ENCODE measurements at regions not wholly inside any gene's neighbourhood (a gene's known extent, or its start where the extent isn't known, plus 50 kb on each side); places are given as distances from the start of the nearest gene placed in this dataset.

DNA sequence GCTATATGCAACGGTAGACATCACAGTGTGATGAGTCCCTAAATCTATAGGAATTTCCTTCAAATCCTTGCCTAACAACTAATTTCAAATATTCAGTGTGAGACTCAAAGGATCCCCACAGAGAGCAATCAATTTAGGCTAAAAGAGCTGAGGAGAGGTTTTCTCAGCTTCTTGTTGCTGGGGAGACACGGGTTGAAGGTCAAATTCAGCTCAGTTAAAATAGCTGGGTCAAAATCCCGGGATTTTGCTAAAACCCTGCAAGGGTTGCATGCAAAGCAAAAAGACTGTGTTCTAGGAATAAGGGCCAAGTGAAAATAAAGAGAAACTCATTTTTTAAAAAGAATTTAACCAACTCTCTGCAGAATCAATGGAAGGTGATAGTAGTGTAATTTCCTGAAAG is 1073.4 kb downstream of the NLGN4X start:
- no peak for TF ChIP-seq POLR2A (IDR thresholded peaks at IDR 0.05)
- TF ChIP-seq, protein P1, sequence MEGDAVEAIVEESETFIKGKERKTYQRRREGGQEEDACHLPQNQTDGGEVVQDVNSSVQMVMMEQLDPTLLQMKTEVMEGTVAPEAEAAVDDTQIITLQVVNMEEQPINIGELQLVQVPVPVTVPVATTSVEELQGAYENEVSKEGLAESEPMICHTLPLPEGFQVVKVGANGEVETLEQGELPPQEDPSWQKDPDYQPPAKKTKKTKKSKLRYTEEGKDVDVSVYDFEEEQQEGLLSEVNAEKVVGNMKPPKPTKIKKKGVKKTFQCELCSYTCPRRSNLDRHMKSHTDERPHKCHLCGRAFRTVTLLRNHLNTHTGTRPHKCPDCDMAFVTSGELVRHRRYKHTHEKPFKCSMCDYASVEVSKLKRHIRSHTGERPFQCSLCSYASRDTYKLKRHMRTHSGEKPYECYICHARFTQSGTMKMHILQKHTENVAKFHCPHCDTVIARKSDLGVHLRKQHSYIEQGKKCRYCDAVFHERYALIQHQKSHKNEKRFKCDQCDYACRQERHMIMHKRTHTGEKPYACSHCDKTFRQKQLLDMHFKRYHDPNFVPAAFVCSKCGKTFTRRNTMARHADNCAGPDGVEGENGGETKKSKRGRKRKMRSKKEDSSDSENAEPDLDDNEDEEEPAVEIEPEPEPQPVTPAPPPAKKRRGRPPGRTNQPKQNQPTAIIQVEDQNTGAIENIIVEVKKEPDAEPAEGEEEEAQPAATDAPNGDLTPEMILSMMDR (IDR thresholded peaks at IDR 0.05) = no peak
- H3K4me1 ChIP-seq (replicated peaks in 1 of 2) = no peaks in the 10 kb centered on the region
- no peak overlapping the region for H3K27ac ChIP-seq
- H3K27me3 ChIP-seq = no peaks in the 10 kb centered on the region
- intact Hi-C loops (cut with DNase I) = no loop called here
- H3K4me3 ChIP-seq = no peak overlapping the region
- WGBS, 4 donors = 16 to 22% (median 17%) methylated on average over 3 of the region's 3 CpGs
- H3K9me3 ChIP-seq (replicated peaks in 1 of 3) = no peaks in the 10 kb centered on the region
- DNase-seq = no peak
- no peaks in the 10 kb centered on the region for H3K36me3 ChIP-seq (replicated peaks in 1 of 2)

DNA sequence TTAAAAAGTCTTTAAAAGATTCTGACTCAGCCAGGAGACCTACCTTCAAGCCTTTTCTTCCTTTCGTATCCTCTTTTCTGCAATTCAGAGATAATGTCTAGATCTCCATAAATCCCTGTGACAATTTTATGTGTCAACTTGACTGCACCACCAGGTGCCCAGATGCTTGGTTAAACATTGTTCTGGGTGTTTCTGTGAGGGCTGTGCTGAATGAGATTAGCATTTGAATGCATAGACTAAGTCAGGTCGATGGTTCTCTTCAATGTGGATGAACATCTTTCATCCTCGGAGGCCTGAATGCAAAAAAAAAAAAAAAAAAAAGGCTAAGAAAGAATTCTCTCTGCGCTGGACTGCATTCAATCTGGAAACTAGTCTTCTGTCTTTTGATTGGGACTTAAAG is 1082.7 kb downstream of the NLGN4X start:
- Histone ChIP-seq H3K4me3 (no peak overlapping the region), H3K36me3 (replicated peaks in 1 of 2) (no peaks in the 10 kb centered on the region), H3K27ac (no peak overlapping the region), H3K4me1 (replicated peaks in 1 of 2) (no peaks in the 10 kb centered on the region), H3K9me3 (replicated peaks in 1 of 3) (no peaks in the 10 kb centered on the region), H3K27me3 (no peaks in the 10 kb centered on the region)
- DNase-seq = no peak
- intact Hi-C loops (cut with DNase I) = no loop called here
- WGBS, 4 donors = 71 to 75% (median 73%) methylated on average over 4 of the region's 4 CpGs
- TF ChIP-seq, protein P1 (IDR thresholded peaks at IDR 0.05) = no peak
- no peak for TF ChIP-seq POLR2A (IDR thresholded peaks at IDR 0.05)

DNA sequence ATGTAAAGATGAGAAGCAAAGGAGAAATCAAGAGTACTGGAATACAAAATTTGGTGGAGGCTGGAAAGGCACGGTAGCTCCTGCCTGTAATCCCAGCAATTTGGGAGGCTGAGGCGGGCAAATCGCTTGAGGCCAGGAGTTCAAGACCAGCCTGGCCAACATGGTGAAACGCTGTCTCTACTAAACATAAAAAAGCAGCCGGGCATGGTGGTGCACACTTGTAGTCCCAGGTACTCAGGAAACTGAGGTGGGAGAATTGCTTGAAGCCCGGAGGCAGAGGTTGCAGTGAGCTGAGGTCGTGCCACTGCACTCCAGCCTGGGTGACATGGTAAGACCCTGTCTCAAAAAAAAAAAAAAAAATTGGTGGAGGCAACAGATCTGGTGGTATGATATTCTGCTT is 1086.0 kb downstream of the NLGN4X start:
- intact Hi-C loops (cut with DNase I) = no loop called here
- H3K27me3 ChIP-seq = no peaks in the 10 kb centered on the region
- 76 to 91% (median 90%) methylated on average over 5 to 7 of the region's 7 CpGs for WGBS, 4 donors

DNA sequence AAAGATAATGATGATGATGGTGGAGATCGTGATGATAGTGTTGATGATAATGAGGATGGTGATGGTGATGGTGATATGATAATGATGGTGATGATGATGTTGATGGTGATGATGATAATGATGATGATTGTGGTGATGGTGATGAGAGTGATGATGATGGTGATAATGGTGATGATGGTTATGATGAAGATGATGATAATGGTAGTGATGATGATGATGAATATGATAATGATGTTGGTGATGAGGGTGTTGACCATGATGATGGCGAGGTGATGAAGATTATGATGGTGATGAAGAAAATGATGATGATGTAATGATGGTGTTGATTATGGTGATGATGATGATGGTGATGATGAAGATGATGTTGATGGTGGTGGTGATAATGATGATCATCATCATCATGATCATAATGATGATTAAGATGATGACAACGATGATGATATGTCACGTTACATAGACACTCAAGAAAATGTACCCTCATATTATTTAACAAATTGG is 1106.4 kb downstream of the NLGN4X start:
- no peak for DNase-seq
- TF ChIP-seq, protein P1 (IDR thresholded peaks at IDR 0.05) = no peak
- TF ChIP-seq POLR2A (IDR thresholded peaks at IDR 0.05) = no peak
- Histone ChIP-seq H3K36me3 (replicated peaks in 1 of 2) (no peaks in the 10 kb centered on the region), H3K27me3 (no peaks in the 10 kb centered on the region), H3K9me3 (replicated peaks in 1 of 3) (no peaks in the 10 kb centered on the region), H3K4me3 (no peak overlapping the region), H3K27ac (no peak overlapping the region), H3K4me1 (replicated peaks in 1 of 2) (no peaks in the 10 kb centered on the region)
- intact Hi-C loops (cut with DNase I) = no loop called here
- WGBS, 4 donors = 64 to 70% (median 65%) methylated on average over 4 of the region's 4 CpGs

More for the DNA sequence above, 1086.0 kb downstream of the NLGN4X start:
- Histone ChIP-seq H3K9me3 (replicated peaks in 1 of 3) (no peaks in the 10 kb centered on the region), H3K4me3 (no peak overlapping the region), H3K36me3 (replicated peaks in 1 of 2) (no peaks in the 10 kb centered on the region), H3K27ac (no peak overlapping the region), H3K4me1 (replicated peaks in 1 of 2) (no peaks in the 10 kb centered on the region)
- DNase-seq = no peak
- TF ChIP-seq, protein P1 (IDR thresholded peaks at IDR 0.05) = no peak
- TF ChIP-seq POLR2A (IDR thresholded peaks at IDR 0.05) = no peak
